ENCODE measurements at regions not wholly inside any gene's neighbourhood (a gene's known extent, or its start where the extent isn't known, plus 50 kb on each side); places are given as distances from the start of the nearest gene placed in this dataset.

DNA sequence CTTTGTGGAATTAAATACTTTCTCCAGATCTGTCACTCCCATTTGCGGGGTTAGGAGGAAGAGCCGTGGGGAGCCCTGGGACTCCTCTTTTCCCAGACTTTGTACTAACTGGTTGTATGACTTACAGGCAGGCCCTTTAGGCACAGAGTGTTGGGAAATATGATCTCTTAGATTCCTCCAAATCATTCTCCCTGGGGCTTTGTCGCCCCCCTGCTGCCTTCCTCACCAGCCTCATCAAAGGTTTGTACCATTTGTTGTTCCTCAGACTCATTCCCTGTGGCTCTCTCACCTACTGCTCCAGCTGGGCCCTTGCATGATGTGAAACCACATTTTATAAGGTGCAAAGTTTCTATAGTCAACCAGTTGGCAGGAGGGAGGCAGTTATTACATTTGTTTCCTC is 56.4 kb downstream of the CRYGS start:
- no peak for DNase-seq

GRCh38 chr3:186487037-186487436 is 57.1 kb downstream of the CRYGS start:
- DNase-seq, result no peak

DNA sequence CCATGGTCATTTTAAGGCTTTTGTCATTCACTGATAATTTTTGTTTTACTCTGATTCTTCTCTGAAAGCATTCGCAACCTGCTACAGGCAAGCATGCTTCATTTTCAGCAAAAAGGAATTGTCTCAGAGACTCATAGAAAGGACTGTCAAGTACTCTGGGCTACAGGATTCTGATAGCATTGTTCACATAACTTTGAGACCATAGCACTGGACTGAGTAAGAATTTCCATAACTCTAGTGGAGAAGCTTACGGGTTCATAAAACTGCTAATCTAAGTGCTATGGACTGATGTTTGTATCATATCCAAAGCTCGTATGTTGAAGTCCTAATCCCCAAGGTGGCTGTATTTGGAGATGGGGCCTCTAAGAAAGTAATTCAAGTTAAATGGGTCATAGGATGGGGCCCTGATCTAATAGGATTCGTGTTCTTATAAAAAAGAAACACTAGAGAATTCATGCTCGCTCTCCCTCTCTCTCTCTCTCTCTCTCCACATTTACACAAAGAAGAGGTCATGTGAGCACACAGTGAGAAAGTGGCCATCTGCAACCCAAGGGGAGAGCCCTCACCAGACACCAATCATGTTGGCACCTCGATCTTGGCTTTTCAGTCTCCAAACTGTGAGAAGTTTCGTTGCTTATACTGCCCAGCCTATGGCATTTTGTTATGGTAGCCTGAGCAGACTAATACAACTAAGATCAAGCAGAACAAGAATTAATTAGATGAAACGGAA is 60.4 kb downstream of the CRYGS start:
- no peak for DNase-seq

GRCh38 chr3:186481526-186481925 is 62.7 kb downstream of the CRYGS start:
- no peak for DNase-seq

GRCh38 chr3:186477876-186478275 is 66.3 kb downstream of the CRYGS start:
- no peak for DNase-seq

GRCh38 chr3:186477033-186477432 is 67.1 kb downstream of the CRYGS start:
- DNase-seq, result no peak

- no peak for DNase-seq
Measured at GRCh38 chr3:186476541-186476940, 67.6 kb downstream of the CRYGS start.

- no peak for DNase-seq
Measured at GRCh38 chr3:186476044-186476468, 68.1 kb downstream of the CRYGS start.

- no peak for DNase-seq
Measured at GRCh38 chr3:186473166-186473565, 71.0 kb downstream of the CRYGS start.

GRCh38 chr3:186472456-186473008 is 71.6 kb downstream of the CRYGS start:
- DNase-seq, result no peak

- DNase-seq, result no peak
Measured at GRCh38 chr3:186471771-186472170, 72.4 kb downstream of the CRYGS start.

DNA sequence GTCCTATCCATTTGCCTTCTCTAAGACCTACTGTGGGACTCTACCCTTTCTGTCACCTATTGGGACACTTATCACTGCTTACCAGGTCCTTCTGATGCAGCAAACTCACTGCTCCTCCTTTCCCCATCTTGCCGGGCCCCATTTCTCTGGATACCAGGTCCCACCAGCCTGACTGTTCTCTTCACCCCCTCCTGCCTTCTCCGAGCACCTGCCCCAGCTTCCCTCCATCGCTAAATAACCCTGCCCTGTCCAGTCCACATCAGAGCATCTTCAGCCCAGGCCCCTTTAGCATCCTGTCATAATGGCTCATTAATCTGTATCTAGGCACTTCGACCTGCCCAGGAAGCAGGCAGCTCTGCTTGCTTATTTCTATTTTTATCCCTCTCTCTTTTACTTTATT is 74.7 kb downstream of the CRYGS start:
- no peak for DNase-seq

DNA sequence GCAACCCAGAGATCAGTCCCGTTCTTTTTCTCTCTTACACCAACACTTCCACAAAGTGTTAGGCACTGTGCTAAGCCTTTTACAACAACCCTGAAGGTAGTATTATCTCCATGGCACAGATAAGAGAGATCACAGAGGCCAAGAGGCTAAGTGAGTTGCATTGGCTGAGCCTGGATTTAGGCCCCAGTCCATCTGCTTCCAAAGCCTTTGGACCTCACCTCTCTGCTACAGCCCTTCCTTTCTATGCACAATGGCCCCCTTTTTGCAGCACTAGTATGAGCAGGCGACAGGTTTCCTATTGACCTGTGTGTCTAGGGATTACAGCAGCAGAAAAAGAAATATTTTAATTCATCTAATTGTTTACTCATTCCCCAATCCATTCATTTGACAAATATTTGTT is 76.2 kb downstream of the CRYGS start:
- no peak for DNase-seq

DNA sequence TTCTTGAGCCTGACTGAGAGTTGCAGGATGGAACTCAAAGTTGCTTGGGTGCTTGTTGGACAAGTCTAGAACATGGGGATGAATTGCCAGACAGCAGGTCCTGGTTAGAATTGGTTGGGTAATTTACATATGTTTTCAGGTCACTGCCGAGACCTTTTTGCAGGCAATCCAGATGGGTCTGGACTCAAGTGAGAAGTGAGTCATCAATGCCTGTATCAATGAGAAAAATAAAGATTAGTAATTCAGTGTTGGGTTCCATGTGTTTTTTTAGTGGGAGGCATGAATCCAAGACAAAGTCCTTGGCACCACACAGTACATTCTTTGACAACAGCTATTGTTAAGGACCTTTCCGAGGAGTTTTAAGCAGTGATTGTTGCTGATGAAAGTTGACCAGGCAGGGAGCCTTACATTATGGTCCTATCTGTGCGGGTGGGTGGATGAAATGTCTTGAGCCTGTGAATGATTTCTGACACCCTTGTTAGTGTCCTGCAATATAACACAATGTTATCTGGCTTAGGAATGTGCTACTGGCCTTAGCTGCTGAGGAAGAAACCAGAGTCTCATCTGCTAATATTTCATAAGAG is 77.7 kb downstream of the CRYGS start:
- DNase-seq, result no peak

- no peak for DNase-seq
Measured at GRCh38 chr3:186465508-186465907, 78.7 kb downstream of the CRYGS start.

DNA sequence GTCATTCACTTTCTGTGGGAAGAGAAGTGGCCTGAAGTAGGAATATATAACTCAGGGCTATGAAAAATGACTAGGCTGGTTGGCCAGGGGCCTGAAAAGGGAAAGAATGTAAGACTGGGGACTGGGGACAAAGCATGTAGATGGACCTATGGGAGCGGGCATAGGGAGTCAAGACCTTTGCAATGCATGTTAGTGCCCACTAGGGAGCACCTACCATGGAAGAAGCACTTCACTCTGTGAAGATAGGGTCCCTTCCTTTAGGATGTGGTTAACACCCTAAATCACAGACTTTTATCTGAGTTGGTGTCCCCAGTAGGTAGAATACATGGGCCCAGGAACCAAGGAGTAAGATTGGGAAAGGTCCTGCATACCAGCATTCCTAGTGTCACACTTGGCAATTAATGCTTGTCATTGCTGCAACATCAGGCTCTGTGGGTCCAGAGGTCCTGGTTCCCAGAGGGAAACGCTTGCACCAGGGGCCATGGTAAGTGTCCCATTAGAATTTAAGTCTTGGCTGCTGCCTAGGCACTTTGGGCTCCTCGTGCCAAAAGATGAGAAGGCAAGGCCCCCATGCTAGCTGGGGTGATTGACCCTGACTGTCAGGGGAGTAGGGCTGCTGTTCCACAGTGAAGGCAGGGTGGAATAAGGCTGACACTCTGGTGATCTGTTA is 79.6 kb downstream of the CRYGS start:
- no peak for DNase-seq

DNA sequence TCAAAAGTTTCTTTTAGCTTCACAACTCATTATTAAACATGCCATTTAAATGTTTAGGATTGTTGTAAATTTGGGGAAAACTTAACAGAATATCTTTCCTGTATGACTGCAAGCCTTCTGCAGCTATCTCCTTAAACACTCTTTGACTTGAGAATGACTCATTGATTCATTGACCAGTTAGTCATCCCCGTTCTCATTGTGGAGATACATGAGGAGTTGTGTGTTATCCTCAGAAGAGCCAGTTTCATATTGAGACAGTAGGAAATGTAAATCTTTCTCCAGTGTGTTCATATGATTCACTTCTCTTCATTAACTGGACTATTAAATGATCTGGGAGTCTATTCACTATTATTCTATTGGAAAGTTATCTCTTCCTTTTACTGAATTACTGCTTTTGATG is 83.0 kb downstream of the CRYGS start:
- no peak for DNase-seq

GRCh38 chr3:186459108-186459467 is 85.1 kb downstream of the CRYGS start:
- no peak for DNase-seq

DNA sequence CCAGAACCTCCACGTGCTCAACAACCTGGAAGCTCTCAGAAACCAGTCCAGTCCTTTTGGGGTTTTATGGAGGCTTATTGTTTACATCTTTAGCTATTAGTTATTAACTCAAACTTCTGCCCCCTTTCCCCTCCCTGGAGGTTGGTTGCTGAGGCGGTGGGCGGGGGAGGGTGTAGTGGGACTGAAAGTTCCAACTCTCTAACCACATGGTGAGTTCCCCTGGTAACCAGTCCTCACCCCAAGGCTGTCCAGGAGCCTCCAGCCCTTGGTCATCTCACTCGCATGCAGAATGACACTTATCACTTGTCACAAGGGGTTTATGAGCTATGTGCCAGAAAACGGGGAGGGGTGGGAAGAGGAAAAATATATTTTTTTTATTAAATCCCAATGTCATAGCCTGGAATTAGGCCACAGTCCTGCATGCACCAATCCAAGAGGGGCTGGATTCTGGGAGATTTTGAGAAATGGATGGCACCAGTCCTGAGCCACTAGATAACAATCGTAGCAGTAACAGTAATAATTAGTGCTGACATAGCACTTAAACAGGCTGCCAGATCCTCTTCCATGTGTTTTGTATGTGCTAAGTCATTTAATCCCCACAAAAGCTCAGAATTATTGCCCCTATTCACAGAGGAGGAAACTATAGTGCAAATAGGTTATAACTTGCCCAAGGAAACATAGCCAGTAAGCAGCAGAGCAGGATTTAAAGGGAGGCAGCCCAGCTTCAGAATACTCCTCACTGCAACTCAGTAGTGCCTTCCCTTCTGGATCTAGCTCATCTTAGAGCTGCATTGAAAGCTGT is 85.7 kb downstream of the CRYGS start:
- DNase-seq, result no peak

DNA sequence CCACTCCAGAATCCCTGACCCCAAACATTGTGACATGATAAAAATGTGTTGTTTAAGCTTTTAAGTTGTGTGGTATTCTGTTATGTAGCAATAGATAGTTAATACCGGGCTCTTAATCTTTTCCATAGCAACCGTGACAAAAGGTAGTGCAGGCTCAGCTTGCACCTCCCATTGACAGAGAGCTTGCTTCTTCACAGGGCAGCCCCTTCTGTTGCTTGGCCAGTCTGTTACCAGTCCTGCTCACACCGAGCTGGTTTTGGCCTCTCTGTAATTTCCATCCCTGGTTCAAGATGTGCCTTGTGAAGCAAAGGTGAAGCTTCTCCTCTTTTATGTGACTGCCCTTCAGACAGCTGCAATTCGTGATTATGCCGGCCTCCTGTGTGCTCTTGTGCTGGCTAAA is 86.9 kb downstream of the CRYGS start:
- no peak for DNase-seq

DNA sequence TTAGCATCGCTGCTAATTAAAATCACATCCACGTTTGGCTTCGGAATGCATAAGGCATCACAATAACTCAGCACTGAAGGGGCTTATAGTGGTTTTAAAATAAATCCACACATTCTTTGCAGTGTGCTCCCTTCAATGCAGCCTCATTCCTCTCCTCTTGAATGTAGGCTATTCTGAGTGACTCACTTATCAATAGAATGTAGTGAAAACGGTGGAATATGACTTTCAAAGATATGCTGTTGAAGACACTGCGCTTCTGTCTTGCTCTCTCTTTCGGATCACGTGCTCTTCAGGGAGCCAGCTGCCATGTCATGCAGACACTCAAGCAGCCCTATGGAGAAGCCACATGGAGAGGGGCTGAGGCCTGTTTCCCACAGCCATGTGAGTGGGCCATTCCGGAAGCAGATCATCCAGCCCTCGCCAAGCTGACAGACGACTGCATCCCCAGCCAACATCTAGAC is 87.4 kb downstream of the CRYGS start:
- DNase-seq, result no peak

GRCh38 chr3:186454881-186455703 is 89.1 kb downstream of the CRYGS start:
- DNase-seq, result no peak
